ENCODE measurements at regions not wholly inside any gene's neighbourhood (a gene's known extent, or its start where the extent isn't known, plus 50 kb on each side); places are given as distances from the start of the nearest gene placed in this dataset.

DNA sequence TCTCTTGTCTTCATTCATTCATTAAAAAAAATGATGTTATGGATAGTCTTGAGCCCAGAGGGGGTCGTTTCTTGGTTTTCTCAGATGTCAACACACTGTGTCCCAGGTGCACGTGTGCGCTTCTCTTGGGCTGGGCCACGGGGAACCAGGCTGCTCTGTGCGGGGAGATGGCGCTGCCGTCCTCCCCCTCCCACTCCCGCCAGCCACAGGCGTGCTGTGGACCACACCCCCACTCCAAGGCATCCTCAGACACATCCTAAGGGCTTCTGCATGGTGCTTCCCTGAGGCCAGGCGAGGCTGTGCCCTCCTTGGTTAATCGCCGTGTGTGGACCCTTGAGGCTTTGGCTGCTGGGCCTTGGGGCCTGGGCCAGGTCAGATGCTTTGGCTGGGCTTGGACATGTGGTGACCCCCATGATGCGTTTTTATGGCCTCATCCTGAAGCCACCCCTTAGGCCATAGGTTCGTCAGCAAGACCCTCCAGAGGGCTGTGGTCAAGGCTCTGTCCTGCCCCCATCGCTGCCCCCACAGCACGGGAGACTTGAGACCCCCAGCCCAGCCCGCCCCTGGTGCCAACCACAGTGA, 245.7 kb upstream of the CIBAR2 start:
- POLR2A ChIA-PET = no interaction called here
- Histone ChIP-seq H3K79me2 (ENCODE audit: insufficient read depth, low read length) (no peaks in the 10 kb centered on the region), H3K4me2 (ENCODE audit: low read depth, low read length) (no peak overlapping the region), H3K4me3 (replicated peaks in 1 of 3; ENCODE audit: insufficient read depth in 1 of 3, low read depth in 2 of 3, low read length in 3 of 3) (no peak overlapping the region), H4K20me1 (ENCODE audit: insufficient read depth, low read length) (no peaks in the 10 kb centered on the region), H3K4me1 (ENCODE audit: insufficient read depth, low read length) (peaks cover 42% of the 10 kb centered on the region), H3K9me3 (ENCODE audit: low read length) (no peaks in the 10 kb centered on the region), H3K27ac (ENCODE audit: extremely low read length, insufficient read depth, low read length) (no peak overlapping the region), H2AFZ (ENCODE audit: low read length) (no peak overlapping the region), H3K9ac (ENCODE audit: insufficient read depth, low read depth, low read length) (no peak overlapping the region), H3K36me3 (replicated peaks in 1 of 2; ENCODE audit: control insufficient read depth in 1 of 2, insufficient read depth in 2 of 2, low read length in 2 of 2) (no peaks in the 10 kb centered on the region), H3K27me3 (ENCODE audit: control insufficient read depth in 1 of 2, insufficient read depth in 2 of 2, low read length in 2 of 2) (no peaks in the 10 kb centered on the region)
- TF ChIP-seq, protein P1, sequence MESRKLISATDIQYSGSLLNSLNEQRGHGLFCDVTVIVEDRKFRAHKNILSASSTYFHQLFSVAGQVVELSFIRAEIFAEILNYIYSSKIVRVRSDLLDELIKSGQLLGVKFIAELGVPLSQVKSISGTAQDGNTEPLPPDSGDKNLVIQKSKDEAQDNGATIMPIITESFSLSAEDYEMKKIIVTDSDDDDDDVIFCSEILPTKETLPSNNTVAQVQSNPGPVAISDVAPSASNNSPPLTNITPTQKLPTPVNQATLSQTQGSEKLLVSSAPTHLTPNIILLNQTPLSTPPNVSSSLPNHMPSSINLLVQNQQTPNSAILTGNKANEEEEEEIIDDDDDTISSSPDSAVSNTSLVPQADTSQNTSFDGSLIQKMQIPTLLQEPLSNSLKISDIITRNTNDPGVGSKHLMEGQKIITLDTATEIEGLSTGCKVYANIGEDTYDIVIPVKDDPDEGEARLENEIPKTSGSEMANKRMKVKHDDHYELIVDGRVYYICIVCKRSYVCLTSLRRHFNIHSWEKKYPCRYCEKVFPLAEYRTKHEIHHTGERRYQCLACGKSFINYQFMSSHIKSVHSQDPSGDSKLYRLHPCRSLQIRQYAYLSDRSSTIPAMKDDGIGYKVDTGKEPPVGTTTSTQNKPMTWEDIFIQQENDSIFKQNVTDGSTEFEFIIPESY (CRISPR knock-in tag; IDR thresholded peaks at IDR 0.05) = peak; percentile 69; the same call in 1 of the 2 replicates
- TF ChIP-seq, protein P2, sequence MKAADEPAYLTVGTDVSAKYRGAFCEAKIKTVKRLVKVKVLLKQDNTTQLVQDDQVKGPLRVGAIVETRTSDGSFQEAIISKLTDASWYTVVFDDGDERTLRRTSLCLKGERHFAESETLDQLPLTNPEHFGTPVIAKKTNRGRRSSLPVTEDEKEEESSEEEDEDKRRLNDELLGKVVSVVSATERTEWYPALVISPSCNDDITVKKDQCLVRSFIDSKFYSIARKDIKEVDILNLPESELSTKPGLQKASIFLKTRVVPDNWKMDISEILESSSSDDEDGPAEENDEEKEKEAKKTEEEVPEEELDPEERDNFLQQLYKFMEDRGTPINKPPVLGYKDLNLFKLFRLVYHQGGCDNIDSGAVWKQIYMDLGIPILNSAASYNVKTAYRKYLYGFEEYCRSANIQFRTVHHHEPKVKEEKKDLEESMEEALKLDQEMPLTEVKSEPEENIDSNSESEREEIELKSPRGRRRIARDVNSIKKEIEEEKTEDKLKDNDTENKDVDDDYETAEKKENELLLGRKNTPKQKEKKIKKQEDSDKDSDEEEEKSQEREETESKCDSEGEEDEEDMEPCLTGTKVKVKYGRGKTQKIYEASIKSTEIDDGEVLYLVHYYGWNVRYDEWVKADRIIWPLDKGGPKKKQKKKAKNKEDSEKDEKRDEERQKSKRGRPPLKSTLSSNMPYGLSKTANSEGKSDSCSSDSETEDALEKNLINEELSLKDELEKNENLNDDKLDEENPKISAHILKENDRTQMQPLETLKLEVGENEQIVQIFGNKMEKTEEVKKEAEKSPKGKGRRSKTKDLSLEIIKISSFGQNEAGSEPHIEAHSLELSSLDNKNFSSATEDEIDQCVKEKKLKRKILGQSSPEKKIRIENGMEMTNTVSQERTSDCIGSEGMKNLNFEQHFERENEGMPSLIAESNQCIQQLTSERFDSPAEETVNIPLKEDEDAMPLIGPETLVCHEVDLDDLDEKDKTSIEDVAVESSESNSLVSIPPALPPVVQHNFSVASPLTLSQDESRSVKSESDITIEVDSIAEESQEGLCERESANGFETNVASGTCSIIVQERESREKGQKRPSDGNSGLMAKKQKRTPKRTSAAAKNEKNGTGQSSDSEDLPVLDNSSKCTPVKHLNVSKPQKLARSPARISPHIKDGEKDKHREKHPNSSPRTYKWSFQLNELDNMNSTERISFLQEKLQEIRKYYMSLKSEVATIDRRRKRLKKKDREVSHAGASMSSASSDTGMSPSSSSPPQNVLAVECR (CRISPR knock-in tag; IDR thresholded peaks at IDR 0.05; ENCODE audit: borderline replicate concordance) = no peak
- TF ChIP-seq, protein P3, sequence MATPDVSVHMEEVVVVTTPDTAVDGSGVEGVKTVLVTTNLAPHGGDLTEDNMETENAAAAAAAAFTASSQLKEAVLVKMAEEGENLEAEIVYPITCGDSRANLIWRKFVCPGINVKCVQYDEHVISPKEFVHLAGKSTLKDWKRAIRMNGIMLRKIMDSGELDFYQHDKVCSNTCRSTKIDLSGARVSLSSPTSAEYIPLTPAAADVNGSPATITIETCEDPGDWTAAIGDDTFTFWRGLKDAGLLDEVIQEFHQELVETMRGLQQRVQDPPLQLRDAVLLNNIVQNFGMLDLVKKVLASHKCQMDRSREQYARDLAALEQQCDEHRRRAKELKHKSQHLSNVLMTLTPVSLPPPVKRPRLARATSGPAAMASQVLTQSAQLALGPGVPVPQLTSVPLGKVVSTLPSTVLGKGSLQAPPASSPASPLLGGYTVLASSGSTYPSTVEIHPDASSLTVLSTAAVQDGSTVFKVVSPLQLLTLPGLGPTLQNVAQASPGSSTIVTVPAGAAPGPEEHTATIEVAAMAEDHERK (CRISPR knock-in tag; IDR thresholded peaks at IDR 0.05; ENCODE audit: low read depth) = no peak
- in situ Hi-C loops (cut with HindIII; ENCODE audit: extremely low pct_ligation_motif_present, low pct_unique_long_range_greater_than_20kb) (no loop called here), intact Hi-C loops (cut with micrococcal nuclease; ENCODE audit: unreplicated experiment) (no loop called here)
- ATAC-seq (no peak), FAIRE-seq (no peak), DNase-seq (ENCODE audit: low spot score) (no peak)
- no TSS peak for BruUV-seq (replicated peaks)
- WGBS (ENCODE audit: low lambda C conversion rate) = 83% methylated on average over 17 of the region's 17 CpGs
- CTCF ChIA-PET (ENCODE audit: low intra/inter-chr PET ratio, low total read pairs) = no interaction called here
